SJSA1 (cell line): ENCODE measurements at regions not wholly inside any gene's neighbourhood (a gene's known extent, or its start where the extent isn't known, plus 50 kb on each side); places are given as distances from the start of the nearest gene placed in this dataset.

ENCODE experiments used
- DNase-seq, 2 experiments: peaks; one replicate each; pipeline ENCODE4 v3.0.0-alpha.2; 2015 to 2020; ENCODE audit warnings: low spot score in 2 of 2, low read depth in 1 of 2
- H3K27ac ChIP-seq: fragments of 250-450 bp; sonication (Bioruptor Pico); 2 replicates; pipeline ENCODE4 v1.5.1; 2020; ENCODE audit warnings: mild to moderate bottlenecking, moderate library complexity
- H3K27me3 ChIP-seq: fragments of 250-450 bp; sonication (Bioruptor Pico); replicated peaks from 2 replicates; pipeline ENCODE4 v1.5.1; 2020; ENCODE audit warnings: mild to moderate bottlenecking, moderate library complexity
- H3K36me3 ChIP-seq: fragments of 250-450 bp; sonication (Bioruptor Pico); 2 replicates; pipeline ENCODE4 v1.5.1; 2020; ENCODE audit warnings: mild to moderate bottlenecking
- H3K4me1 ChIP-seq: fragments of 250-450 bp; sonication (Bioruptor Pico); replicated peaks from 2 replicates; pipeline ENCODE4 v1.6.1; 2021; ENCODE audit warnings: mild to moderate bottlenecking
- H3K4me3 ChIP-seq: fragments of 250-450 bp; sonication (Bioruptor Pico); 2 replicates; pipeline ENCODE4 v1.5.1; 2020; ENCODE audit warnings: mild to moderate bottlenecking
- H3K9me3 ChIP-seq: fragments of 250-450 bp; sonication (Bioruptor Pico); replicated peaks from 2 replicates; pipeline ENCODE4 v1.5.1; 2020; ENCODE audit warnings: mild to moderate bottlenecking

DNA sequence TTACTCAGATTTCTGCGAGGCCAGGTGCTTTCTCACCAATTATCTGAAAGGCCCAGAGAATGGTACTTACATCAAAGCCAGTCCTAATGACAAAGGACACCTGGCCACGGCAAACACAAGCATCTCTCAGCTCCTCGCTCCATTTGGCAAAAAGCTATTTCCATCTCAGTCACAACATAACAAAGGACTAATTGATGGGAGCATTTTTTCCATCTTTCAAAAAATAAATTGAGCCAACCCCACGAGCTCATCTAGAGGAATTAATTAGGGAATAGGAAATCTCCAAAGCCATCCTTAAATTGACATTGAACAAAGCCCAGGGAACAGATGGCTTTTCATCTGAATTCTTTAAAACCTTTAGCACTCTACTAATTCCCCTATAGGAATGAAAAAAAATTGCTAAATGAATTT is 236.7 kb downstream of the HAO1 start:
- Histone ChIP-seq H3K4me3 (no peak overlapping the region), H3K9me3 (no peaks in the 10 kb centered on the region; the same call in 1 of the 2 replicates), H3K27ac (no peak overlapping the region), H3K36me3 (no peaks in the 10 kb centered on the region), H3K4me1 (no peaks in the 10 kb centered on the region), H3K27me3 (no peaks in the 10 kb centered on the region)
- DNase-seq: no peak

DNA sequence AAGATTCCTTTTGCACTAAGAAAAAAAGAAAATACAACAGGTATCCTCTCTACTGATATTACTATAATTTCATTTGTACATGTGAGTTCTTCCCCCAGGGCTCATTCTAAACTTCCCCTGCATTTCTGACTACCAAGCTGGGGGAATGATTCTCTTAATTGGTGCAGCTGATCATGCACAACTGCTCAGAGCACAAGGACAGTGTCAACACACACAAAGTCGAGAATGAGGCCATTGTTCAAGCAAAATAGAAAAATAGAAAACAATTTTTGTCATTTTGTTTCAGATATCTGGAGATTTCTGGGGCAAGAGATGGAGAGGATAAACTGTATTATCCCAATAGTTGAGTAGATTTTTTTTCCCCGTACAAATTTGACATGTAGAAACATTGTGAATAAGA is 236.3 kb downstream of the HAO1 start:
- no peaks in the 10 kb centered on the region; the same call in 1 of the 2 replicates for H3K9me3 ChIP-seq
- H3K36me3 ChIP-seq: no peaks in the 10 kb centered on the region
- H3K4me1 ChIP-seq: no peaks in the 10 kb centered on the region
- H3K27me3 ChIP-seq: no peaks in the 10 kb centered on the region
- H3K27ac ChIP-seq: no peak overlapping the region
- no peak for DNase-seq
- H3K4me3 ChIP-seq: no peak overlapping the region

DNA sequence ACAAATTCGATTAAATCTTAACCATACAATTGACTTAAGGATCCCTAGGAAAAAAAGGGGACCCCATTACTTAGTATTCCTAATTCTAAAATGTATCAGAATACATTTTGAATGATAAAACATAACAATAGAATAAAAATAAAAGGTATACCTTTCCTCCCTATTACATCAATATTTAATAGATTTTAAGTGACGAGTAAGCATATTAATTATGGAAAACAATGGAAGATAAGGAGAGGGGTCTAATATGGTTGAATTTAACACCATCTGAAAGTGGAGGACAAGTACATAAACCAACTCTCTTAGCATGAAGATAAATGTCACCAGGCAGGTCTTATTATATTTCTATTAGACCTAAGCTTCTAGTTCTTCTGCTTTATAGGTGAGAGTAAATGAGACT is 232.1 kb downstream of the HAO1 start:
- H3K27ac ChIP-seq: no peak overlapping the region
- H3K9me3 ChIP-seq: no peaks in the 10 kb centered on the region; the same call in 1 of the 2 replicates
- no peak overlapping the region for H3K4me3 ChIP-seq
- H3K4me1 ChIP-seq: no peaks in the 10 kb centered on the region
- no peak for DNase-seq
- no peaks in the 10 kb centered on the region for H3K36me3 ChIP-seq
- H3K27me3 ChIP-seq: no peaks in the 10 kb centered on the region

DNA sequence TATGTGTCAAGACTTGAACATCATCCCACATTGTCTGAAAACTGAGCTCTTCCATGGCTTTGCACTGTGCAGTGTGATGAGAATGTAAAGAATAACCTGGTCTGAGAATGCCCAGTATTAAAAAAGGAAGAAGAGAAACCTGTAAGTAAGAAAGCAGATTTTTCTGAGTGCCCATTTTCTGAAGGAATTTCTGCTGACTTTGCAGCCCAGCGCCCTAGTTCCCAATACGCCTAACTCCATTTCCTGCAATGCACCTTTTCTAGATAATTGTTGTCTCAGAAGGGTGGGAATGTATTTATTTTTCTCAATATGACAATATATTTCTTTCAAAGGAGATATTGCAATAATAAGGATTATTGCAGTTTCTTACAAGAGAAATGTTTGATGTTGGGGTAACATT is 231.5 kb downstream of the HAO1 start:
- Histone ChIP-seq H3K27ac (no peak overlapping the region), H3K4me3 (no peak overlapping the region)

DNA sequence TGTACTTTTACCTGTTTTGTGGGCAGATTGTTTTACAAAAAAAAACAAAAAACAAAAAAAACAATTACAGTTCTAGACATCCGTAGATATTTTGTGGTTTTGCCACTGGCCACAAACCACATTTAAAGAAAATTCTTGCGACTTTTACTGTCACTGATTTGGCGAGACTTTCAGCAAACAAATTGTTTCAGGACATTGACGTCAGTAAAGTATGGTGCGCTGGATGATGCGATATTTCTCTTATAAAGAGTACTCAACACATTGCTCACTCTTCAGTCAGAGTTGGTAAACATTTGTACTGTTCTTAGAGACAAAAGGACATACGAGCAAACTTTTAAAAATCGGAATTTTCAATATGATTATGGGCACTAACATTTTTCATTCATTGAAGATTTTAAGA is 229.8 kb downstream of the HAO1 start:
- Histone ChIP-seq H3K27ac (no peak overlapping the region), H3K9me3 (no peaks in the 10 kb centered on the region; the same call in 1 of the 2 replicates), H3K4me1 (no peaks in the 10 kb centered on the region), H3K4me3 (no peak overlapping the region), H3K36me3 (no peaks in the 10 kb centered on the region), H3K27me3 (no peaks in the 10 kb centered on the region)
- no peak for DNase-seq

More for the DNA sequence above, 231.5 kb downstream of the HAO1 start:
- Histone ChIP-seq H3K9me3 (no peaks in the 10 kb centered on the region; the same call in 1 of the 2 replicates), H3K27me3 (no peaks in the 10 kb centered on the region), H3K36me3 (no peaks in the 10 kb centered on the region), H3K4me1 (no peaks in the 10 kb centered on the region)
- no peak for DNase-seq

DNA sequence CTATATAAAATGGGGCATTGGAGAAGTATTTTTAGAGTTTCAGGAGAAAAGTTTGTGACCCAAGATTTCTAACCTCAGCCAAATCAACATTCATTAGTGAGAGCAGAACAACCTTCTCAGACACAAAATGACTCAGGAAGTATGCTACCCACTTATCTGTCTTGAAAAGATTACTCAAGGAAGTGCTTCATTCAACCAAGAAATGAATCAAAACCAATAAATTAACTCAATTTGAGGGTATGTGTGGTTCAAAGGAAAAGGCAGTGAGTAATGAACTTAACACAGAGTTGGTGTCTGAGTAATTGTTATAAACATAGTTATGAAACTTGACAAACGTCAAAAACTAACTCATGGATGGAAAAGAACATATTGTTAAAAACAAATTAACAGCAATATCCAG is 227.6 kb downstream of the HAO1 start:
- no peaks in the 10 kb centered on the region; the same call in 1 of the 2 replicates for H3K9me3 ChIP-seq
- no peak for DNase-seq
- H3K27me3 ChIP-seq: no peaks in the 10 kb centered on the region
- H3K4me3 ChIP-seq: no peak overlapping the region
- no peaks in the 10 kb centered on the region for H3K4me1 ChIP-seq
- no peaks in the 10 kb centered on the region for H3K36me3 ChIP-seq
- H3K27ac ChIP-seq: no peak overlapping the region

DNA sequence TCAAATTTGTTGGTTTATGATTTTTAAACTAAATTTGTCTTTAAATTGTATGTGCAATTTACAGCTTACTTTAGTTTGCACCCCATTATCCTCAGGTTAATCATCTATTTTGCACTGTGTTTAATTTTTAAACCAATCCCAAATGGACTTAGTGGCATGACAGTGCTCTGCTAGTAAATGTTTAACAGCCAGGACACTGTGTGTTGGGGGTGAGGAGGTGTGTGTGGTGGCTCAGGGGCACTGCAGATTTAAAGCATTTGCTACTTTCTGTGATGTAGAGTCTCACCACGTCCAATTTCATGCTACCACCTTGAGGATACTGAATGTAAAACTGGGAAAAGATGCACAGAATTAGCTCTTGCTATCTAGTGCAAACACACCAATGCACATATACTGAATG is 225.7 kb downstream of the HAO1 start:
- H3K9me3 ChIP-seq: no peaks in the 10 kb centered on the region
- no peaks in the 10 kb centered on the region for H3K27me3 ChIP-seq
- no peaks in the 10 kb centered on the region for H3K36me3 ChIP-seq
- H3K4me3 ChIP-seq: no peak overlapping the region
- DNase-seq: no peak
- H3K27ac ChIP-seq: no peak overlapping the region
- no peaks in the 10 kb centered on the region for H3K4me1 ChIP-seq

DNA sequence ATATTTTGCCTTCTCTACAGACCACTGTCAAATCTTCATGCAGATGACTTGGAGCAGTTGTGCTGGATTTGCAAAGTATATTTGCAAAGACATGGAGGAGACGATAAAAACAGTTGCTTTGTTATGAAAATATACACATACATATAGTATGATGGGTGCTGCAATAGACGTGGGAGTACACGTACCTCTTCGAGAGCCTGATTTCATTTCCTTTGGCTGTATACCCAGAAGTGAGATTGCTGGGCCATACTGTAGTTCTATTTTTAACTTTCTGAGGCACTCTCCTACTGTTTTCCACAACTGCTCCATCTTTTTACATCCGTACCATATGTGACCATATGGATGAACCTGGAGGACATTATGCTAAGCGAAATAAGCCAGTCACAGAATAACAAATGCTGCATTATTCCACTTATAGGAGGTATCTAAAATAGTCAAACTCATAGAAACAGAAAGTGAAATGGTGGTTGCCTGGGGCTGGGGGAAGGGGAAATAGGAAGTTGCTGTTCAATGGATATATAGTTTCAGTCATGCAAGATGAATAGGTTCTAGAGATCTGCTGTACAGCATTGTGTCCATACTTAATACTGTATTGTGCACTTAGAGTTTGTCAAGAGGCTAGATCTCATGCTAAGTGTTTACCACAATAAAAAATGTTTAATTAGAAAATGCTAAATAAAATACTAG is 223.8 kb downstream of the HAO1 start:
- Histone ChIP-seq H3K4me3 (no peak overlapping the region), H3K27ac (no peak overlapping the region), H3K36me3 (no peaks in the 10 kb centered on the region), H3K9me3 (no peaks in the 10 kb centered on the region), H3K27me3 (no peaks in the 10 kb centered on the region), H3K4me1 (no peaks in the 10 kb centered on the region)
- DNase-seq: no peak

DNA sequence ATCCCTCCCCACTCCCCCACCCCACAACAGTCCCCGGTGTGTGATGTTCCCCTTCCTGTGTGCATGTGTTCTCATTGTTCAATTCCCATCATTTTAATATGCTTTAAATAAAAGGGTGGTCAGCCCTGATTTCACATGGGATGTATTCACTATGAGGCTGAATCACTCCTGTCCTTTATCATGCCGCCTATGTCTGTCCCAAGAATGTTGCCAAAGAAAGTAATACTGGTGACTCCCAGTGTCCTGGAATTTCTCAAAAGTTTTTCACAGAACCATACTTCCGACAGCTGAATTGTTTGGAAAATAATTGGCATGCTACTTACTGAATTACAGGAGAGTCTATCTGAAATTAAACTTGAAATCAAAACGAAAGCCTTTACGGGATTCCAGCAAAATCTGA is 217.7 kb downstream of the HAO1 start:
- Histone ChIP-seq H3K4me3 (no peak overlapping the region), H3K27me3 (no peaks in the 10 kb centered on the region), H3K36me3 (no peaks in the 10 kb centered on the region), H3K9me3 (no peaks in the 10 kb centered on the region; the same call in 1 of the 2 replicates), H3K27ac (no peak overlapping the region), H3K4me1 (no peaks in the 10 kb centered on the region)
- no peak for DNase-seq

DNA sequence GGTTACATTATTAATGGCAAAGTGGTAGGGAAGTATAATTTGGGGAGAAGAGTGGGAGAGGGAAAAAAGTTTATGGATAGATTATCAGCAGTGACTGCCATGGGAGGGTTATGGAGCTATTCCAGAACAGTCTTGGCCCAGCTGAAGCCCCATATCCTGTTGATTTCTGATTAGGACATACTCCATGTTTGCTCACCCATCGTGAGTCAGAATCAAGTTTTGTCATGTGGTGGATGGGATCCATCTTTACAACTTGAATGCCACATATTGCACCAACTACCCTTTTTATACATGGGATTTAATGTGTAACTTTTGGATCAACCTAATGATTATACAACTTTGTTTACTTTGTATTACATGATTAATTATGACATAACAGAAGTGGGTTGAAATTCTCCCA is 217.0 kb downstream of the HAO1 start:
- H3K4me3 ChIP-seq: no peak overlapping the region
- no peak overlapping the region for H3K27ac ChIP-seq
- no peaks in the 10 kb centered on the region for H3K4me1 ChIP-seq
- no peak for DNase-seq
- no peaks in the 10 kb centered on the region for H3K36me3 ChIP-seq
- H3K9me3 ChIP-seq: no peaks in the 10 kb centered on the region; the same call in 1 of the 2 replicates
- H3K27me3 ChIP-seq: no peaks in the 10 kb centered on the region

DNA sequence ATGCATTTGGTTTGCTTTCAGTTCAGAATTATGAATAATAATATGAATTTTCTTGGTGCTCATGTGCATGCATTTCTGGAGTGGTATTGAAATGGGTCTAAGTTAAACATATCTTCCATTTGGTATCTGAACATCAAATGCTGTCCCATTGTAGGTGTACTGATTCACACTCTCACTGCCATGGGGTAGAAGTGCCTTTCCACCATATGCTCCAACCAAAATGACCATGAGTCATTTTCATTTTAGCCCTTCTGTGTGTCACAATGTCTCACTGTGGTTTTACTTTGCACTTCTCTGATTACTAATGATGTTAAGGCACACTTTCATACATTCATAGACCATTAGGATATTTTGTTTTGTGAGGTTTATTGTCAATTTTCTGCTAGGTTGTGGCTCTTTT is 211.9 kb downstream of the HAO1 start:
- no peaks in the 10 kb centered on the region; the same call in 1 of the 2 replicates for H3K9me3 ChIP-seq
- DNase-seq: no peak
- H3K27ac ChIP-seq: no peak overlapping the region
- H3K4me3 ChIP-seq: no peak overlapping the region
- no peaks in the 10 kb centered on the region for H3K4me1 ChIP-seq
- H3K27me3 ChIP-seq: no peaks in the 10 kb centered on the region
- H3K36me3 ChIP-seq: no peaks in the 10 kb centered on the region

DNA sequence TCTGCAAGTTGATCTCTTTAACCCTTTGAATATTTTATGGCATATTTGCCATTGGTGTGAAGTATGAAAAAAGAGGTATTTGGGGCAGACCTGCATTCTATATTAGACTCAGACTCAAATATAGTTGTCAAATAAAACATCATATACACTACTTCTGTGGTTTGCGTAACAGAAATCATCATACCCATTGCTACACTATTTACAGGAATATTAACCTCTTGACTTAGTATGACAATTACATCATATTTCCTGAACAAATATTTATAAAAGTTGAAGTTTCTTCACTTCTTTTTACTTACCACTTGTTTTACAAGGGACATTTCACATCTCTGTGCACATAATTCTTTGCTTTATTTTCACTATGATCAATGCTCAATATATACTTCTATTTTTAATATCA is 206.0 kb downstream of the HAO1 start:
- no peak overlapping the region for H3K4me3 ChIP-seq
- no peaks in the 10 kb centered on the region for H3K27me3 ChIP-seq
- no peak for DNase-seq
- H3K36me3 ChIP-seq: no peaks in the 10 kb centered on the region
- no peaks in the 10 kb centered on the region for H3K9me3 ChIP-seq
- H3K4me1 ChIP-seq: no peaks in the 10 kb centered on the region
- no peak overlapping the region for H3K27ac ChIP-seq

DNA sequence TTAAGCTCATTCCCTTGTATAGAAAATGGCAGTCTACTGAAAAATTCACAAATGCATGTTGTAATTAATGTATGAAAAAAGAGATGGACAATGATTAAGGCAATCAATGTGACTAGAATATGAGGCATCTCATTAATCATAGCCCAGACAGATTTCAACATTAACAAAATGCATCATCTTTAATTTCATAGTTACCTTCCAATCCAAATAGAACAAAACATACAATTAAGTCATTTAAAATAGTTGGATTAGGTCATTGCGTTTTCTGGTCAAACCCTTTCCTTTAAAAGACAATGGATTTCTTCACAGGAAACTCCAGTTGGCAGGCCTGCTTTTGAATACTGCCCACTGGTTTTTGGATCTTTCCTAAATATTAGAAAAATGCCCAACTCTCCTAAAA is 203.9 kb downstream of the HAO1 start:
- H3K27ac ChIP-seq: no peak overlapping the region
- H3K4me1 ChIP-seq: no peaks in the 10 kb centered on the region
- H3K36me3 ChIP-seq: no peaks in the 10 kb centered on the region
- H3K27me3 ChIP-seq: no peaks in the 10 kb centered on the region
- H3K4me3 ChIP-seq: no peak overlapping the region
- H3K9me3 ChIP-seq: no peaks in the 10 kb centered on the region
- DNase-seq: no peak

DNA sequence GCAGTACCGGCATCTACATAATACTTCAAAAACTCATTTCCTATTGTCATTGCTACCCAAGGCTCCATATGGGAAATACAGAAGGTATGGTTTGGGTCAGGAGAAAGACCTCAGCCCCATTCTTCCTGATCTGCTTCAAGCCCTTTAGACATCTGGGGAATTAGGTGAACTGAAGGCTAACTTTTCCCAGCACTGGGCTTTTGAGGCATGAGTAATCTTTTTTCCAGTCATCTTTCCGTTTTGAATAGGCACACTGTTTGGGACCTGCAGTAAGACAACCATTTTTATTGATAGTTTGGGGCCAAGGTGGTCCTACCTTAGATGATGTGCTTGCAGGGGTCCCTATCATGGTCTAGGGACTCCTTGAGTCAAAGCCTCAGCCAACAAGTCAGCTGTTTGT is 198.4 kb downstream of the HAO1 start:
- no peak for DNase-seq
- Histone ChIP-seq H3K27me3 (no peaks in the 10 kb centered on the region), H3K4me1 (peaks cover 11% of the 10 kb centered on the region), H3K4me3 (no peak overlapping the region), H3K9me3 (0 out of 2 replicates have a peak, but pooled peaks cover 2% of the 10 kb centered on the region), H3K27ac (no peak overlapping the region), H3K36me3 (no peaks in the 10 kb centered on the region)

DNA sequence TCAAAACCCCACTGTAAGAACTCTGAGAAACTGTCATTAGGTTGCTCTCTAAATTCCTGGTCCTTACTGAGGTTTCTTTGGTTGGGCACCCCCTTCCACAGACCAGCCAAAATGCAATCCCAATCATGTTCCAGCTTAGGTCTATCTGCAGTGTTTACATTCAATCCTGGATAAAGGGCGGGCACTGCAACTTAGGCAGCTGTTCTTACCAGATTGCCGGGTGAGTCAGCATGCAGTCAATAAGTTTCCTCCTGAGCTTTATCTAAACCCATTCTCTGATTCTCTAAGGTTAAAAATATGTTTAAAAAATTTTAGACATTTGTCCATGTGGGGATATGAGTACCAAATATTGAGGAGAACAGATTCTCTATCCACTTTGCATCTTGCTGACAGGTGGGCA is 197.8 kb downstream of the HAO1 start:
- no peak overlapping the region for H3K27ac ChIP-seq
- no peak for DNase-seq

More for the DNA sequence above, 197.8 kb downstream of the HAO1 start:
- Histone ChIP-seq H3K4me3 (no peak overlapping the region), H3K36me3 (no peaks in the 10 kb centered on the region), H3K9me3 (0 out of 2 replicates have a peak, but pooled peaks cover 2% of the 10 kb centered on the region), H3K4me1 (peaks cover 11% of the 10 kb centered on the region), H3K27me3 (no peaks in the 10 kb centered on the region)
